NCI-H2227 (cell line): ENCODE measurements at regions not wholly inside any gene's neighbourhood (a gene's known extent, or its start where the extent isn't known, plus 50 kb on each side); places are given as distances from the start of the nearest gene placed in this dataset.
A peak's percentile ranks its signal among the peaks of the same experiment; 100 is the strongest.

Experiments used
- DNase-seq: peaks from one replicate; lab custom pipeline; 2025; ENCODE audit not compliant: unreplicated experiment; lab: John Stamatoyannopoulos, UW

DNA sequence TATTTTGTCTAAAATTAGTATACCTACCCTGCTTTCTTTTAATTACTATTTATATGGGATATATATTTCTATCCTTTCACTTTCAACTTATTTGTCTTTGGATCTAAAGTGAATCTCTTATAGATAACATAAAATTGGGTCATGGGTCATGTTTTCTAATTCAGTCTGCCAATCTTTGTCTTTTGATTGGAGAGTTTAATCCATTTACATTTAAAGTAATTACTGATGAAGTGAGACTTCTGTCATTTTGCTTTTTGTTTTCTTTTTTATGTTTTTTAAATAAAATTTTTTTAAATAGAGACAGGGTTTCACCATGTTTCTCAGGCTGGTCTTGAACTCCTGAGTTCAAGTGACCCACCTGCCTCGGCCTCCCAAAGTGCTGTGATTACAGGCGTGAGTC lies 50.5 kb upstream of the PRDM1 start:
- no peak for DNase-seq

DNA sequence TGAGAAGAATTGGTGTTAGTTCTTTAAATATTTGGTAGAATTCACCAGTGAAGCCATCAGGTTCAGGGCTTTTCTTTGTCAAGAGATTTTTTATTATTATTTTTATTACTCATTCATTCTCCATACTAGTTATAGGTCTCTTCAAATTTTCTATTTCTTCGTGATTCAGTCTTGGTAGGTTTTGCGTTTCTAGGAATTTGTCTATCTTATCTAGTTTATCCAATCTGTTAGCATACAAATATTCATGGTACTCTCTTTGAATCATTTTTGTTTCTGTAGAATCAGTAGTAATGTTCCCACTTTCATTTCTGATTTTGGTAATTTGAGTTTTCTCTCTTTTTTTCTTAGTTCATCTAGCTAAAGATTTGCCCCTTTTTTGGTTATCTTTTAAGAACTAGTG lies 52.3 kb upstream of the PRDM1 start:
- no peak for DNase-seq

- DNase-seq: no peak
These were observed 58.4 kb upstream of the PRDM1 start for GRCh38 chr6:106027758-106028157.

- no peak for DNase-seq
These were observed 59.1 kb upstream of the PRDM1 start for GRCh38 chr6:106026748-106027715.

- DNase-seq: no peak
These were observed 60.5 kb upstream of the PRDM1 start for GRCh38 chr6:106025655-106026054.

DNA sequence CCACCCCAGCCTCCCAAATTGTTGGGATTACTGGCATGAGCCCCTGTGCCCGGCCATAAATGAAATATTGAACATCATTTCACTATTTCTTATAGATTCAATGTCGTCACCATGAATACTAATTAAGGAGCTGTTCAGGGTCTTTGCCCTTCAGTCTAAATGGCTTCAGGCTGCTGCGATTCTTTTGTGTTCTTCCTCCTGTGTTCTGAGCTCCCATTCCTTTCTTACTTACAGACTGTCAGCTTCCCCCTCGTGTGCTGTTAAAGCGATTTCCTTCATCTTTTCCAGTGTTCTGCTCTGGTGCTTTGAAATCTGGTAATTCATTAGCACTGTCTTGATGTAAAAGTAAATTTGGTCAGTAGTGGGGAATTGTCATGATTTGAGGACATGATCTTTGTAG lies 63.3 kb upstream of the PRDM1 start:
- no peak for DNase-seq

DNA sequence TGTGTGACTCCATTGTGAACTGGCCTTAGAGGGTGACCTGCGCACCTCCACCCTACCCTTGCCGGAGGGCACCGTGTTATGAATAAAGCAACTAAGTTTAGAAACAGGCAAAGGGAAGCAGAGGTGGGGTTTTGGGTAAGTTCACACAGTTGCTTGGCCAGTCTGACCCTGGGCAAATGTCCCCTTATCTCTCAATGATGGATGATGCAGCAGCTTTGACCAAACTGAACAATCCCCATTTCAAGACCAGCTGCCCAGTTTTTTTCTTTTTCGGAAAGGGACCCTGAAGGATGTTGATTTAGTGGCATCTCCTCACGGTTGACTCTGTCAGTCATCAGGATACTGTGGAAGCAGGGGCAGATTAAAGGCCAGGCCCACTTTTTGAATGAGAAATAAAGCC lies 68.7 kb upstream of the PRDM1 start:
- no peak for DNase-seq

- no peak for DNase-seq
These were observed 71.2 kb upstream of the PRDM1 start for GRCh38 chr6:106014955-106015354.

DNA sequence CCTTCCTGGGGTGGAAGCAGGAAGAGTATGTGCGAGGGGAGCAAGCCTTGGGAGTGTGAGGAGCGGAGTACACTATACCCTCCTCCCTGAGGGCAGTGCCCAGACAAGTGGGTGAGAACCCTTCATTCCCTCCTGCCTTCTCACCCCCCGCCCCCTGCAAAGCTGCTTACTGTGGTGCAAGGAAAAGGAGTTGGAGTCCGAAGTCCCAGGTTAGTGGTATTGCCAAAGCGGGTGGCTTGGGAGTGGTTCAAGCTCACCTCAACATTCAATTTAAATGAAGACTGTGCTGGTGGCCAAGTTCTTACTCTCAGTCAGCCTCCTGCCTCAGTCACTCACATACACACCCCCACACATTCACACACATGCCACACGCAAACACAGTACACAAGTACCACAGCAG lies 74.7 kb upstream of the PRDM1 start:
- no peak for DNase-seq

DNA sequence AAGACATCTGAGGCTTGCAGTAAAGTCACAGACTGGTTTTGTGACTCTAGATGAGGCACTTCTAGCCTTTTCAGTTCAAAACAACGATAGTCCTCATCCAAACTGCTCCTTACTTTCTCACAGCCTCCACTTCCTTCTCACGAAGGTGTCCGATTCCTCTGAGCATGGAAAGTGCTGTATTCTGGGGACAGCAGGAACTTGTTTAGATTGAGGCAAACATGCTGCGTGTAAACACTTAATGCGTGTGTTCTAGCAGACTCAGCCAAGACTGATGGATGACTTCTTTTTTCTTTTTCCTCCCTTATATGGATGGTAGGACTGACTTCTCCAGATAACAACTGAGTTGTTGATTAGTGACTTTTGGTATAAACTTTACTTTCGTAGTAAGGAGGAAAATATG lies 80.2 kb upstream of the PRDM1 start:
- DNase-seq: no peak

- no peak for DNase-seq
These were observed 81.1 kb upstream of the PRDM1 start for GRCh38 chr6:106005013-106005412.

- DNase-seq: no peak
These were observed 82.7 kb upstream of the PRDM1 start for GRCh38 chr6:106003268-106003987.

GRCh38 chr6:106002005-106002404 lies 84.1 kb upstream of the PRDM1 start:
- DNase-seq: no peak

- DNase-seq: no peak
These were observed 85.2 kb upstream of the PRDM1 start for GRCh38 chr6:106000935-106001334.

GRCh38 chr6:105997482-105997881 lies 88.7 kb upstream of the PRDM1 start:
- DNase-seq: no peak

- DNase-seq: no peak
These were observed 90.7 kb upstream of the PRDM1 start for GRCh38 chr6:105995391-105995865.

DNA sequence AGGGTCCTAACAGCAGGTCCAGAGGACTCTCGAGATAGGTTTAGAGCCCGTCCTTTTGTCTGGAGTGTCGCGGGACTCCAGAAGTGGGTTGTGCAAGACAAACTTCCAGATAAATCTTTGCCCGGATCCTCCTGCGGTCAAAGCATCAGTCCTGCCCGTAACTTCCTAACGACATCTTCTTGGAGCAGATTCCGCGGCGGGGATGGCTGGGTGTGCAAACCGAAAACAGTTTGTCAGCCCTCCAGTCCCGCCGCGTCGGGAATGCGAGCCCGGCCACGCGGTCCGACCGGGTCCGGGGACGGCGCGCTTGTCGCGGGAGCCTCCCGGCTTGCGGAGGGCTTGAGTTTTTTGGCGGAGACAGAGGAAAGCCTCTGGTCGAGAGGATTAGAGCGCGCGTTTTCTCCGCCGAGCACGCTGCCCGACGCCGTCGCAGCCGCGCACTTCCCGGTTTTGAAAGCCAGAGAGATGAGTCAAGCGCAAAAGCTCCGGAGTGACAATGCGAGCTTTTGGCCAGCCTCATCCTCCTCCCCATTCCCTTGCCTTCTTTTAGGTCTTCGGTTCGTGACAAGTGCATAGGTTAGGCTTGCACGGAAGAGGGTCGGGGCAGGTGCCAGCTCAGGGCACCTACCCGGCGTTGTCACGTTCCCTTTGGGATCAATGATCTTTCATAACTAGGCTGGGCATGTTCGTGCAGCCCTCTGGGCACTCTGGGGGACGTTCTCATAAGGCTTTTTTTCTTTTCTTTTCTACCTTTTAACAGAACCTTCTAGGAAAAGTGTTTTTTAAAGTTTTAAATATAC lies 91.3 kb upstream of the PRDM1 start:
- DNase-seq: peak; percentile 26

DNA sequence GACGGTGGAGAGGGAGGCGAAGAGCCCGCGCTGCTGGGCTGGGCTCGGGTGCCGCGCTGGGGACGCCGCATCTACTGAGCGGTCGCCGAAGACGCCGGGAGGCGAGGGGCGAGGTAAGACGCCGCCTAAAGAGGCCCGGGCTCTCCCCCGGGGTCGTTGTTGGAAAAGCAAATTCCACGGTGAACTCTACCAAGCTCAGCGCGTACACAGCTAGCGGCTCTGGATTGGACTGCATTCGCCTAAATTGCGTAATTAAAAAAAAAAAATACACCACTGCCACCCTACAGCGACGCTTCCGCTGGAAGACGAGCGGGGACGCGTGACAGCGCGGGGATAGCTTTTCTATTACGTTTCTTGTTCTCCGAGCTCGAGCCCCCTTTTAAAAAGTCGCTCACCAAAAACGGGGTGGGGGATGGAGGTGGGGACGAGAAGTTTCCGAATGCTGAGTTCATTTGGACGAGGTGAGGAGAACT lies 92.0 kb upstream of the PRDM1 start:
- DNase-seq: peak; percentile 16

DNA sequence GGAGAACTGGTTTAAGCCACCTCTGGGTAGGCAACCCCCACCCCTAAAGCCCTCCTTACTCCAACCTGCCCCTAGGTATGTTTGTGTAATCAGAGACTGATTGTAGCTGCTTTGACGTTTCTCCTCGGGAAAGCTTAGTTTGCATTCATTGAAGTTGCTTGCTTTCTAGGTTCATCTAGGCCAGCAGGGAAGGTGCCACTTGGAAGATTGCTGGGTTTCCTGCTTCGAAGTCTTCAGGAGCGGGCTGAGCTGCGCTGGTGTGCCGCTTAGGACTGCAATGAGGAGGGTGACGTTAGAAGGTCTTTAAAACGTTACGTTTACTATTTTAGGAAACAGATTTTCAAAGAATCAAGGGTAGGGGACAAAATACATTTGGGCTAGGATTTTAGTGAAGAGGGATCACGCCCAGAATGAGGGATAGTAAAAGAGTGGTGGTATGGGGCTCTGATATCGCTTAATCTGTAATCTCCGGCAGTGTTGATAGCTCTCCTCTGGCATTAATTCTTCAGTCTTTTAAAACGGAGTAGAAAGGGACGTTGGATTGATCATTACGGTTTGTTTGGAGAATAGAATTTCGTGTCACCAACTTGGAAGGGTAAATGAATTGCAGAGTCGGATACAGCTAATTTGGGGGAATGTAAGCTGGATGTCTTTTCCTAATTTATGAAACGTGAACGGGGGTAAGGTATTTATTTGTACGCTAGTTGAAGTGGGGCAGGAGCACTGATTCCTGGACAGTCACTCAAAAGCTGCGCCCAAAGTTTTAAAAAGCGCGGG lies 92.6 kb upstream of the PRDM1 start:
- DNase-seq: no peak

GRCh38 chr6:105992315-105992961 lies 93.7 kb upstream of the PRDM1 start:
- peak; percentile 81 for DNase-seq
